Karpas-422 (cell line): ENCODE measurements at regions not wholly inside any gene's neighbourhood (a gene's known extent, or its start where the extent isn't known, plus 50 kb on each side); places are given as distances from the start of the nearest gene placed in this dataset.

ENCODE experiments used
- DNase-seq: peaks from one replicate; pipeline ENCODE4 v3.0.0-alpha.2; 2015
- H2AFZ ChIP-seq: fragments of 200-600 bp; sonication (generic); 2 replicates; pipeline ENCODE4 v1.6.1; 2014; ENCODE audit warnings: antibody characterized with exemption, low read length, mixed read lengths
- H3K27ac ChIP-seq: fragments of 200-600 bp; sonication (generic); 2 replicates; pipeline ENCODE4 v1.5.1; 2014; ENCODE audit warnings: mild to moderate bottlenecking, low read length, moderate library complexity
- H3K27me3 ChIP-seq: fragments of 200-600 bp; sonication (generic); 2 replicates; pipeline ENCODE4 v1.6.1; 2014; ENCODE audit warnings: low read length, mixed read lengths
- H3K36me3 ChIP-seq: fragments of 200-600 bp; sonication (generic); 2 replicates; pipeline ENCODE4 v1.6.1; 2014; ENCODE audit warnings: low read length, mixed read lengths; ENCODE audit not compliant: insufficient read depth
- H3K4me1 ChIP-seq: fragments of 200-600 bp; sonication (generic); 2 replicates; pipeline ENCODE4 v1.6.1; 2014; ENCODE audit warnings: mild to moderate bottlenecking, low read length, mixed read lengths
- H3K4me2 ChIP-seq: fragments of 200-600 bp; sonication (generic); 2 replicates; pipeline ENCODE4 v1.6.1; 2014; ENCODE audit warnings: low read length, low read depth, mild to moderate bottlenecking; ENCODE audit not compliant: poor library complexity, severe bottlenecking
- H3K4me3 ChIP-seq: fragments of 200-600 bp; sonication (generic); 2 replicates; pipeline ENCODE4 v1.5.1; 2014; ENCODE audit warnings: mild to moderate bottlenecking, antibody characterized with exemption, low read length, mixed read lengths
- H3K79me2 ChIP-seq: fragments of 200-600 bp; sonication (generic); 2 replicates; pipeline ENCODE4 v1.6.1; 2014; ENCODE audit warnings: mild to moderate bottlenecking, low read length, mixed read lengths
- H3K9ac ChIP-seq: fragments of 200-600 bp; sonication (generic); 2 replicates; pipeline ENCODE4 v1.6.0; 2014; ENCODE audit warnings: low read length
- H3K9me2 ChIP-seq: fragments of 200-600 bp; sonication (generic), shearing (Covaris generic); replicated peaks from 2 replicates; pipeline ENCODE4 v1.6.0; 2014; ENCODE audit warnings: mild to moderate bottlenecking, low read length, moderate library complexity; ENCODE audit not compliant: insufficient read depth
- H3K9me3 ChIP-seq: fragments of 300-700, 200-600 bp; sonication (generic); 2 replicates; pipeline ENCODE4 v1.6.1; 2014; ENCODE audit warnings: low read length, mixed read lengths
- H4K20me1 ChIP-seq: fragments of 200-600 bp; sonication (generic); 2 replicates; pipeline ENCODE4 v1.6.1; 2014; ENCODE audit warnings: mild to moderate bottlenecking, antibody characterized with exemption, low read length, low read depth; ENCODE audit not compliant: insufficient read depth

- DNase-seq, result peak; percentile 86
- no peaks in the 10 kb centered on the region for H3K27me3 ChIP-seq
- peak overlapping the region; percentile 71 for H3K4me2 ChIP-seq
- H3K4me3 ChIP-seq, result peak overlapping the region; percentile 62
- peaks cover 11% of the 10 kb centered on the region for H3K4me1 ChIP-seq
- peak overlapping the region; percentile 91 for H2AFZ ChIP-seq
- H3K9me2 ChIP-seq, result no peaks in the 10 kb centered on the region
- H4K20me1 ChIP-seq, result no peaks in the 10 kb centered on the region
- H3K9ac ChIP-seq, result peak overlapping the region; percentile 56
- H3K27ac ChIP-seq, result no peak overlapping the region
- H3K79me2 ChIP-seq, result no peaks in the 10 kb centered on the region
- H3K9me3 ChIP-seq, result no peaks in the 10 kb centered on the region
- no peaks in the 10 kb centered on the region for H3K36me3 ChIP-seq
Observed at GRCh38 chr3:107927361-107928083, 163.3 kb downstream of the CD47 start.

GRCh38 chr3:107925851-107926250 lies 165.0 kb downstream of the CD47 start:
- H3K4me2 ChIP-seq, result no peak overlapping the region
- H3K36me3 ChIP-seq, result no peaks in the 10 kb centered on the region
- H2AFZ ChIP-seq, result no peak overlapping the region
- DNase-seq, result no peak
- H3K79me2 ChIP-seq, result no peaks in the 10 kb centered on the region
- H3K4me1 ChIP-seq, result peaks cover 11% of the 10 kb centered on the region
- no peaks in the 10 kb centered on the region for H3K9me2 ChIP-seq
- no peaks in the 10 kb centered on the region for H3K27me3 ChIP-seq
- H3K9me3 ChIP-seq, result no peaks in the 10 kb centered on the region
- H3K4me3 ChIP-seq, result no peak overlapping the region
- H3K9ac ChIP-seq, result no peak overlapping the region
- no peaks in the 10 kb centered on the region for H4K20me1 ChIP-seq
- no peak overlapping the region for H3K27ac ChIP-seq

GRCh38 chr3:107921038-107921437 lies 169.8 kb downstream of the CD47 start:
- no peak for DNase-seq
- Histone ChIP-seq H3K9me3 (no peaks in the 10 kb centered on the region), H3K27me3 (no peaks in the 10 kb centered on the region), H3K36me3 (no peaks in the 10 kb centered on the region), H3K4me3 (no peak overlapping the region), H4K20me1 (no peaks in the 10 kb centered on the region), H3K9me2 (no peaks in the 10 kb centered on the region), H3K79me2 (no peaks in the 10 kb centered on the region), H3K9ac (no peak overlapping the region), H3K27ac (no peak overlapping the region), H2AFZ (no peak overlapping the region), H3K4me1 (peaks cover 5% of the 10 kb centered on the region), H3K4me2 (no peak overlapping the region)

GRCh38 chr3:107920538-107920937 lies 170.3 kb downstream of the CD47 start:
- Histone ChIP-seq H3K9ac (no peak overlapping the region), H3K4me3 (no peak overlapping the region), H3K36me3 (no peaks in the 10 kb centered on the region), H3K9me2 (no peaks in the 10 kb centered on the region), H3K4me1 (peaks cover 10% of the 10 kb centered on the region), H4K20me1 (no peaks in the 10 kb centered on the region), H3K79me2 (no peaks in the 10 kb centered on the region), H3K27me3 (no peaks in the 10 kb centered on the region), H3K27ac (no peak overlapping the region), H3K9me3 (no peaks in the 10 kb centered on the region), H2AFZ (no peak overlapping the region), H3K4me2 (no peak overlapping the region)
- no peak for DNase-seq

- DNase-seq, result no peak
- Histone ChIP-seq H3K9me3 (no peaks in the 10 kb centered on the region), H3K36me3 (no peaks in the 10 kb centered on the region), H3K79me2 (no peaks in the 10 kb centered on the region), H3K9ac (no peak overlapping the region), H4K20me1 (no peaks in the 10 kb centered on the region), H3K4me3 (no peak overlapping the region), H3K9me2 (no peaks in the 10 kb centered on the region), H3K27me3 (no peaks in the 10 kb centered on the region), H3K27ac (no peak overlapping the region), H3K4me1 (peaks cover 13% of the 10 kb centered on the region), H2AFZ (no peak overlapping the region; the same call in 1 of the 2 replicates), H3K4me2 (no peak overlapping the region)
Observed at GRCh38 chr3:107919239-107919638, 171.6 kb downstream of the CD47 start.

- H3K4me3 ChIP-seq, result no peak overlapping the region
- H3K79me2 ChIP-seq, result no peaks in the 10 kb centered on the region
- no peak overlapping the region for H3K9ac ChIP-seq
- H3K27ac ChIP-seq, result no peak overlapping the region
- H3K9me2 ChIP-seq, result no peaks in the 10 kb centered on the region
- no peak overlapping the region for H2AFZ ChIP-seq
- no peaks in the 10 kb centered on the region for H4K20me1 ChIP-seq
- no peaks in the 10 kb centered on the region for H3K36me3 ChIP-seq
- no peaks in the 10 kb centered on the region for H3K27me3 ChIP-seq
- H3K9me3 ChIP-seq, result no peaks in the 10 kb centered on the region
- H3K4me1 ChIP-seq, result peaks cover 13% of the 10 kb centered on the region
- H3K4me2 ChIP-seq, result peak overlapping the region; percentile 12
- DNase-seq, result no peak
Observed at GRCh38 chr3:107916171-107916570, 174.7 kb downstream of the CD47 start.

GRCh38 chr3:107915706-107916105 lies 175.1 kb downstream of the CD47 start:
- H3K79me2 ChIP-seq, result no peaks in the 10 kb centered on the region
- H3K9ac ChIP-seq, result no peak overlapping the region
- no peaks in the 10 kb centered on the region for H3K36me3 ChIP-seq
- no peak overlapping the region for H2AFZ ChIP-seq
- no peaks in the 10 kb centered on the region for H3K9me2 ChIP-seq
- no peaks in the 10 kb centered on the region for H3K9me3 ChIP-seq
- H3K4me1 ChIP-seq, result peaks cover 13% of the 10 kb centered on the region
- H3K27ac ChIP-seq, result no peak overlapping the region
- no peaks in the 10 kb centered on the region for H4K20me1 ChIP-seq
- H3K4me3 ChIP-seq, result no peak overlapping the region
- DNase-seq, result no peak
- H3K4me2 ChIP-seq, result peak overlapping the region; percentile 12
- H3K27me3 ChIP-seq, result no peaks in the 10 kb centered on the region

- Histone ChIP-seq H3K4me2 (no peak overlapping the region), H3K4me3 (no peak overlapping the region), H4K20me1 (no peaks in the 10 kb centered on the region), H3K9ac (no peak overlapping the region), H3K9me3 (no peaks in the 10 kb centered on the region), H3K27ac (no peak overlapping the region), H3K36me3 (no peaks in the 10 kb centered on the region), H2AFZ (no peak overlapping the region), H3K27me3 (no peaks in the 10 kb centered on the region), H3K4me1 (peaks cover 13% of the 10 kb centered on the region), H3K79me2 (no peaks in the 10 kb centered on the region), H3K9me2 (no peaks in the 10 kb centered on the region)
- no peak for DNase-seq
Observed at GRCh38 chr3:107913701-107914100, 177.1 kb downstream of the CD47 start.
